GM12873 (cell line): ENCODE measurements at regions not wholly inside any gene's neighbourhood (a gene's known extent, or its start where the extent isn't known, plus 50 kb on each side); places are given as distances from the start of the nearest gene placed in this dataset.

ENCODE experiments used
- TF ChIP-seq, protein P1 (sequence below): IDR thresholded peaks from 2 replicates; pipeline ENCODE4 v1.5.1; 2012; ENCODE audit warnings: low read depth, mild to moderate bottlenecking, moderate library complexity, low read length, control low read depth; ENCODE audit not compliant: insufficient read depth; ENCODE audit errors: missing control alignments

DNA sequence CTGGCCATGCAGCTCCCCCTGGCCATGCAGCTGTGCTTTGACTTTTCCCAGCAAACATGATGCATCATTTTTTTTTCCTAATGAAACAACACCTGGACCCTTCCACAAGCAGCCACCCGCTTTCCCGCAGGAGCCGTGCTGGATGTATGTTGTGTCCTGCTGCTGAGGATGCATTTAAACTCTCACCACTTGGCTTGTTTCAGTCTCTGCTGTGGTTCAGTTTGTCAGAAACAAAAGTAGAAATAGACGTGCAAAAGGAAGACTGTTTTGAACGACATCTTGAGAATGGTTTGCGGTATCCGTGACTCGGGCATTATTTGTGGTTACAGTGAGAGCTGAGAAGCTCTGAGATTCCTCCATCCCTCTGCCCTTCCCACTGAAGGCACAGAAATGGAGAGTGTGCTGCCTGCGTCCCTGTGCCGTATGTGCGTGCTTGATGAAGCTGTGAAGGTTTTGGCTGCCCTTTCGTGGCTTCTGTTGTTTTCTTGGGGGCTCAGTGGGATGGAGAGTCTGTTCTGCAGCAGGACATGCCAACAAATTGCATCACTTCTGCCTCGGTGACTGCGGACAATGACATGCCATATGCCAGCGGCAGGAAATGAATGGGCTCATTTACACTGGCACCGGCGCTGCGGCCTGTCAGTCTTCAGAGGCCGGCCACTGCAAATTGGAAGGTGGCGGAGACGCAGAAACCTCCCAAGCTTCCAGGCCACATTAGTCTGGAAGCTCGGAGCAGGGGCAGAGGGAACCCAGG, 417.7 kb upstream of the SALL3 start:
- TF ChIP-seq, protein P1, sequence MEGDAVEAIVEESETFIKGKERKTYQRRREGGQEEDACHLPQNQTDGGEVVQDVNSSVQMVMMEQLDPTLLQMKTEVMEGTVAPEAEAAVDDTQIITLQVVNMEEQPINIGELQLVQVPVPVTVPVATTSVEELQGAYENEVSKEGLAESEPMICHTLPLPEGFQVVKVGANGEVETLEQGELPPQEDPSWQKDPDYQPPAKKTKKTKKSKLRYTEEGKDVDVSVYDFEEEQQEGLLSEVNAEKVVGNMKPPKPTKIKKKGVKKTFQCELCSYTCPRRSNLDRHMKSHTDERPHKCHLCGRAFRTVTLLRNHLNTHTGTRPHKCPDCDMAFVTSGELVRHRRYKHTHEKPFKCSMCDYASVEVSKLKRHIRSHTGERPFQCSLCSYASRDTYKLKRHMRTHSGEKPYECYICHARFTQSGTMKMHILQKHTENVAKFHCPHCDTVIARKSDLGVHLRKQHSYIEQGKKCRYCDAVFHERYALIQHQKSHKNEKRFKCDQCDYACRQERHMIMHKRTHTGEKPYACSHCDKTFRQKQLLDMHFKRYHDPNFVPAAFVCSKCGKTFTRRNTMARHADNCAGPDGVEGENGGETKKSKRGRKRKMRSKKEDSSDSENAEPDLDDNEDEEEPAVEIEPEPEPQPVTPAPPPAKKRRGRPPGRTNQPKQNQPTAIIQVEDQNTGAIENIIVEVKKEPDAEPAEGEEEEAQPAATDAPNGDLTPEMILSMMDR = no peak

DNA sequence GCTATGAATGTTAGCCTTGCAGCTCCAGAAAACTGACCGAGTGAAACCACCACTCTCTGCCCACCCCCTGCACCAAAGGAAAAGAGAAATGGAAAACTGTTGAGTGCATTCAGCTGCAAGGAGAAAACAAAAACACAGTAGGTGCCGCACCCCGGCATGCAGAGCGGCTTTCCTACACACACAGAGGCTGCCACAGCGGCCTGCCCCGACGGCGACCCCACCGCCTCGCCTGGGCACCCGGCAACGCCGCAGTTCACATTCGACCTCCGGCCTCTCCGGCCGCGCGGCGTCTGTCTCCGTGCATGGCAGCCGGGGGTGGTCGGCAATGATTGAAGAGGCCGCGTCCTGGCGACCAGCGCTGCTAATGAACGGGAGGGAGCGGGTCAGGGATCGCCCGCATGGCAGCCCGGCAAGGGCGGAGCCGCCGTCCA, 417.1 kb upstream of the SALL3 start:
- TF ChIP-seq, protein P1 = no peak

DNA sequence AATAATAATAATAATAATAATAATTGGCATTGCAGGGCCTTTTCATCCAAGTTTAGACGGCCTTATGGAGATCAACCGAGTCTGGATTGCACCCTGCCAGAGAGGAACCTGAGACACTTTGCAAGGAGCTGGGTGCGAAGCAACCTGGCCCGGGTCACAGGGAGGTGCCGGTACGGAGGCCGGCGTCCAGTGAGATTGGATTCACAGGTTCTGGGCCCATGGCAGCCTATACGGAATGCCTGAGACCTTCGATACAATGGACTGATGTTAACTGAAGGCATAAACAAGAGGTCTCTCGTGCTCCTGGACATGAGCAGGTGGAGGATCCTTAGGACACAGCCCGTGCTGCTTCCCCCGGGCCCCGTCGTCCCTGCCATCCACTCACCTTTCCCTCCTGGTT, 416.5 kb upstream of the SALL3 start:
- TF ChIP-seq, protein P1 = no peak

DNA sequence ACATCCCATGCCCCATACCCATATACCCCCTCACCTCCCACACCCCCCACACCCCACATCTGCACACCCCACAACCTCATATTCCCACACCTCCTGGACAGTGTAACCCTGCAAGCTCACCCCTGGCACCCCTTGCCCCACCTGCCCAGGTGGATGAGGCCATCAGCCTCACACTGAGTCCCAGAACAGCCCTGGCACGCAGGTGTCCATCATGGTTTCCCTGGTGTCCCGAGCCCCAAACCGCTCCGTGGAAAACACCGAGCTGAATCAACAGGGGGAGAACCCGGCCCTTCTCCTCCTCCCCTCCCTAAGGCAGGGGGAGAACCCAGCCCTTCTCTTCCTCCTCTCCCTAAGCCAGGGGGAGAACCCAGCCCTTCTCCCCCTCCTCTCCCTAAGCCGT, 415.6 kb upstream of the SALL3 start:
- TF ChIP-seq, protein P1 = no peak

DNA sequence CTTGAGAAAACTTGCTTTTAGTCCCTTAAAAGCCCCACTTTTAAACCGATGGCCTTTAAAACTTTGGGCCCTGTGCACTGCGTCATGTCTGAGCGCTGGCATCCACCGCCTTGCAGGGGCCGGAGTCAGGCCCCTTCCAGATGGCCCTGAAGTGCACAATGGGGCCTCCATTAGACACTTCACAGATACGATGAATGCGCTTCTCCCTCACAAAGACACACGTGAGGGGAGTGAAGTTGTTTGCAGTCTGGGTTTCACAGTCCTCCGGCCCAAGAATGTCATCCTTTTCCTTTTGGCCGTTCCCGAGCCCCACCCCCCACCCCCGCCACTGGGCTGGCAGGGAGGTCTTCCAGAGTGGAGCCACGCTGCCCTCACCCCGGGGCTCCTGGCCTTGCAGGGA, 415.1 kb upstream of the SALL3 start:
- TF ChIP-seq, protein P1 = no peak

DNA sequence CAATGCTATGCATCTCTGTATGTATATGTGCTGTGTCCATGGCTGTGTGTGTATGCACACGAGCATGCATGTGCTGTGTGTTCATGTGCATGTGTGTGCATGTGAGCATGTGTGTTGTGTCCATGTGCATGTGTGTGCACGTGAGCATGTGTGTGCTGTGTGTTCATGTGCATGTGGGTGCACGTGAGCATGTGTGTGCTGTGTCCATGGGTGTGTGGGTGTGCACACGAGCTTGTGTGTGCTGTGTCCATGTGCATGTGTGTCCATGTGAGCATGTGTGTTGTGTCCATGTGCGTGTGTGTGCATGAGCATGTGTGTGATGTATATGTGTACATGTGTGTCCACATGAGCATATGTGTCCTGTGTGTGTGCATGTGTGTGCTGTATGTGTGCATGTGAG, 414.4 kb upstream of the SALL3 start:
- TF ChIP-seq, protein P1 = no peak

DNA sequence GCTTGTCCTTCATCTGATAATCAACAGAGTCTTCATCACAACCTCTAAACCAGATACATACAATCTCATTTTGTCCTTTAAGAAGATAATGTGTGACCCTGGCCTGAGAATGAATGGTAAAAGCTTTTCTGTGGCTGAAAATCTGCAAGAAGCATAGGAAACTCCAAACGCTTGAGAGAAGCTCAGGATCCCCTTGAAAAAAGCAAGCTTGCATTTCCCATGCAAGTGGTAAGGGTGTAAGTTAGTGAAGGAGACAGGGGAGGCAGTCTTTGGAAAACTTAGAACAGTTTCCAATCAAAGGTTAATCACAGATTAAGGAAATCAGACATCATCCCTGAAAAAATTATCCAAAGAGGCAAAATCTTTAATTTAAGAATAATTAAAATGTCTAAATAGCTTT, 413.6 kb upstream of the SALL3 start:
- TF ChIP-seq, protein P1 = no peak
